ENCODE measurements at regions not wholly inside any gene's neighbourhood (a gene's known extent, or its start where the extent isn't known, plus 50 kb on each side); places are given as distances from the start of the nearest gene placed in this dataset.

DNA sequence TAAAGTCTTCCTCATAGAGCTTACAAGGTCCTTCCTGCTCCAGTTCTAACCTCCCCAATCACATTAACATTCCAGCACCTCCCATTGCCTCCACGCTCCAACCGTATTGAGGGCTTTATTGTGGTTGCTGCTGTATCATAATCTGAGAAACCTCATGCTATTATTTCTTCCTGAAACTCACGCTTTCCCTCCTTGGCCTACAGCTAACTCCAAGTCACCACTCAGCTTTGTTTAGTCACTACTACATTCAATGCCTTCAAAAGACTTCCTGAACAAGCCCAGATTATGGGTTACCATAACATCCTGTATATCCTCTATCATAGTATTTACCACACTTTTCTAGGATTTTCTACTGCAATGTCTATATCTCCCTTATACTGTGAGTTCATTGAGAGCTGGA lies 230.4 kb downstream of the IKZF2 start:
- no peak overlapping the region for H3K4me3 ChIP-seq (ENCODE audit: low read depth, low read length, poor library complexity, severe bottlenecking)
- no peak for DNase-seq (ENCODE audit: low spot score)
- intact Hi-C loops (cut with micrococcal nuclease; ENCODE audit: unreplicated experiment) = no loop called here
- H3K9me2 ChIP-seq (ENCODE audit: insufficient read depth, low read length) = no peaks in the 10 kb centered on the region
- H4K20me1 ChIP-seq (ENCODE audit: insufficient read depth, low read length) = no peaks in the 10 kb centered on the region
- no TSS peak for BruUV-seq (replicated peaks)
- H3K9me3 ChIP-seq (ENCODE audit: low read length) = no peaks in the 10 kb centered on the region
- no peak for TF ChIP-seq EZH2phosphoT487 (IDR thresholded peaks at IDR 0.05; ENCODE audit: borderline replicate concordance, low read depth, low read length)
- TF ChIP-seq, protein P1, sequence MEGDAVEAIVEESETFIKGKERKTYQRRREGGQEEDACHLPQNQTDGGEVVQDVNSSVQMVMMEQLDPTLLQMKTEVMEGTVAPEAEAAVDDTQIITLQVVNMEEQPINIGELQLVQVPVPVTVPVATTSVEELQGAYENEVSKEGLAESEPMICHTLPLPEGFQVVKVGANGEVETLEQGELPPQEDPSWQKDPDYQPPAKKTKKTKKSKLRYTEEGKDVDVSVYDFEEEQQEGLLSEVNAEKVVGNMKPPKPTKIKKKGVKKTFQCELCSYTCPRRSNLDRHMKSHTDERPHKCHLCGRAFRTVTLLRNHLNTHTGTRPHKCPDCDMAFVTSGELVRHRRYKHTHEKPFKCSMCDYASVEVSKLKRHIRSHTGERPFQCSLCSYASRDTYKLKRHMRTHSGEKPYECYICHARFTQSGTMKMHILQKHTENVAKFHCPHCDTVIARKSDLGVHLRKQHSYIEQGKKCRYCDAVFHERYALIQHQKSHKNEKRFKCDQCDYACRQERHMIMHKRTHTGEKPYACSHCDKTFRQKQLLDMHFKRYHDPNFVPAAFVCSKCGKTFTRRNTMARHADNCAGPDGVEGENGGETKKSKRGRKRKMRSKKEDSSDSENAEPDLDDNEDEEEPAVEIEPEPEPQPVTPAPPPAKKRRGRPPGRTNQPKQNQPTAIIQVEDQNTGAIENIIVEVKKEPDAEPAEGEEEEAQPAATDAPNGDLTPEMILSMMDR (conservative IDR thresholded peaks at IDR 0.05; ENCODE audit: low read length) = no peak
- CTCF ChIA-PET (ENCODE audit: unreplicated experiment) = no interaction called here
- POLR2A ChIA-PET = interaction anchor here (1.0 to 1.2 kb wide), 2 partner anchors 43 to 56 kb away, joined by 3 read pairs; no protein-coding TSS in a partner anchor
- H3K79me2 ChIP-seq (ENCODE audit: insufficient read depth, low read depth, low read length) = no peaks in the 10 kb centered on the region
- no peaks in the 10 kb centered on the region for H3K4me1 ChIP-seq (ENCODE audit: insufficient read depth, low read length, poor library complexity, severe bottlenecking)
- H2AFZ ChIP-seq (ENCODE audit: low read length) = no peak overlapping the region
- H3K36me3 ChIP-seq (ENCODE audit: insufficient read depth, low read length) = no peaks in the 10 kb centered on the region
- no peak overlapping the region for H3K4me2 ChIP-seq (ENCODE audit: low read length)
- H3K27ac ChIP-seq (ENCODE audit: low read depth, low read length, poor library complexity, severe bottlenecking) = no peak overlapping the region

DNA sequence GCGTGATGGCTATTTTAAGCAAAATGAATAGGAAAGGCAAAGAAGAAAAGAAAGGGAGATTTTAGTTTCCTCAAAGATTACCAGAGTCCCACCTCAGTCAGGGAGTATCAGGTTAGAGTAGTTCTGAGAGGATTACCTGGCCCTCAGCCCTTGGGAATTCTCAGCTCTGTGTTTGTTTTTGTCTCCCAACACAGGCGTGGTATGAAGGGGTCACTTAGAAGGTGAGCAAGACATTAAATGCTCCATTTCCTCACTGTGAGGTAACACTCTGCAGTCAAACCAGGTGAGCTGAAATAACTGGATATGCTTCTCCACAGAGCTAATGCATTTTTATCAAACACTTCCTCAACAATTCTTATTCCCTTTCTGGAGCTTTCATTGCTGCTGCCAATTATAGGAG lies 232.2 kb downstream of the IKZF2 start:
- peaks cover 11% of the 10 kb centered on the region for H3K4me1 ChIP-seq (ENCODE audit: insufficient read depth, low read length, poor library complexity, severe bottlenecking)
- TF ChIP-seq EZH2phosphoT487 (IDR thresholded peaks at IDR 0.05; ENCODE audit: borderline replicate concordance, low read depth, low read length) = no peak
- TF ChIP-seq, protein P1 (conservative IDR thresholded peaks at IDR 0.05; ENCODE audit: low read length) = no peak
- H3K9me3 ChIP-seq (ENCODE audit: low read length) = no peaks in the 10 kb centered on the region
- no TSS peak for BruUV-seq (replicated peaks)
- no peak overlapping the region for H3K4me3 ChIP-seq (ENCODE audit: low read depth, low read length, poor library complexity, severe bottlenecking)
- H3K36me3 ChIP-seq (ENCODE audit: insufficient read depth, low read length) = no peaks in the 10 kb centered on the region
- H3K4me2 ChIP-seq (ENCODE audit: low read length) = no peak overlapping the region
- CTCF ChIA-PET (ENCODE audit: unreplicated experiment) = no interaction called here
- no peaks in the 10 kb centered on the region for H3K79me2 ChIP-seq (ENCODE audit: insufficient read depth, low read depth, low read length)
- H2AFZ ChIP-seq (ENCODE audit: low read length) = no peak overlapping the region
- no peaks in the 10 kb centered on the region for H4K20me1 ChIP-seq (ENCODE audit: insufficient read depth, low read length)
- H3K9me2 ChIP-seq (ENCODE audit: insufficient read depth, low read length) = no peaks in the 10 kb centered on the region
- intact Hi-C loops (cut with micrococcal nuclease; ENCODE audit: unreplicated experiment) = no loop called here
- no peak for DNase-seq (ENCODE audit: low spot score)
- H3K27ac ChIP-seq (ENCODE audit: low read depth, low read length, poor library complexity, severe bottlenecking) = no peak overlapping the region
- POLR2A ChIA-PET = interaction anchor here (0.7 to 1.3 kb wide), 3 partner anchors 16 to 38 kb away, joined by 3 to 8 read pairs (median 3); no protein-coding TSS in a partner anchor

DNA sequence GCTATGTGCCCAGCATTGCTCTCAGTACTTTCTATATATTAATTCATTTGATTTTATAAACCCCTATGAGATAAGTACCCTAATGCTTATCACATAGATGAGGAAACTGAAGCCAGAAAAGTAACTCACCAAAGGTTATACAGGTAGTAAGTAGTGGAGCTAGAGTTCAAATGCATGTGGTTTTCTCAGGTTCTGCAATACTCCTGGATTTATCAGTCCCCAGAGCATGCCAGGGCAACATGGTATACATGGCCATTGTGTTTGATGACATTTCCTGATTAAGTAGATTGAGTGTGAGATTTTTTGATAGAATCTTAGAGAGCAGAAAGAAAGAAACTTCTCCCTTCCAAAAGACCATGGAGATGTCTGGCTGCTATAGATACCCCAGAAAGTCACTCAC lies 233.1 kb downstream of the IKZF2 start:
- CTCF ChIA-PET (ENCODE audit: unreplicated experiment) = no interaction called here
- no peaks in the 10 kb centered on the region for H3K36me3 ChIP-seq (ENCODE audit: insufficient read depth, low read length)
- no peaks in the 10 kb centered on the region for H4K20me1 ChIP-seq (ENCODE audit: insufficient read depth, low read length)
- BruUV-seq (replicated peaks) = no TSS peak
- no peaks in the 10 kb centered on the region for H3K79me2 ChIP-seq (ENCODE audit: insufficient read depth, low read depth, low read length)
- POLR2A ChIA-PET = interaction anchor here (0.5 to 0.7 kb wide), 4 partner anchors 9 to 879 kb away, joined by 3 to 4 read pairs (median 4); no protein-coding TSS in a partner anchor
- DNase-seq (ENCODE audit: low spot score) = no peak
- no peak overlapping the region for H3K27ac ChIP-seq (ENCODE audit: low read depth, low read length, poor library complexity, severe bottlenecking)
- no peak overlapping the region for H2AFZ ChIP-seq (ENCODE audit: low read length)
- no peaks in the 10 kb centered on the region for H3K9me3 ChIP-seq (ENCODE audit: low read length)
- intact Hi-C loops (cut with micrococcal nuclease; ENCODE audit: unreplicated experiment) = no loop called here
- H3K4me3 ChIP-seq (ENCODE audit: low read depth, low read length, poor library complexity, severe bottlenecking) = no peak overlapping the region
- H3K4me1 ChIP-seq (ENCODE audit: insufficient read depth, low read length, poor library complexity, severe bottlenecking) = peaks cover 15% of the 10 kb centered on the region
- H3K4me2 ChIP-seq (ENCODE audit: low read length) = no peak overlapping the region
- H3K9me2 ChIP-seq (ENCODE audit: insufficient read depth, low read length) = no peaks in the 10 kb centered on the region
- TF ChIP-seq, protein P1 (conservative IDR thresholded peaks at IDR 0.05; ENCODE audit: low read length) = no peak
- TF ChIP-seq EZH2phosphoT487 (IDR thresholded peaks at IDR 0.05; ENCODE audit: borderline replicate concordance, low read depth, low read length) = no peak
